ENCODE measurements at regions not wholly inside any gene's neighbourhood (a gene's known extent, or its start where the extent isn't known, plus 50 kb on each side); places are given as distances from the start of the nearest gene placed in this dataset.
"Not testable (repeated sequence)": the region's sequence is repeated elsewhere in the genome, so short reads cannot be mapped to it uniquely, and the experiment has no call there.

DNA sequence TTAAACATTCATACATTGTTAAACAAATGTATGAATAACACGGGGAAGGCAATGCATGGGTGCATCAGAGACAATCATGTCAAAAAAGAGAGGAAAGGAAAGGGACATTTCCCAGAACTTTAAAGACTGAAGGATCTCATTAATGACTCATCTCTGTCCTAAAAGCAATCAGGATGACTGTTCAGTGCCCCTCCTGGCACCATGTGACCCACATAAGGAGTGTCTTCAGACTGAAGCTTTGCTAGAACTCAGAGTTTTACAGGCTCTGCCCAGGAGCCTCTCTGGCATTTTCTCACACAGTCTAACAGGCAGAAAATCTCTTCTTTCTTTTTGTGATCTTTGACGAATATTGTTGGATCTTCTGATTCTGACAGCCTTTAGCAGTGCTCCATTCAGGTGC, 315.3 kb downstream of the OTUD1 start:
- no peak for DNase-seq (ENCODE audit: low read depth)

- no peak for DNase-seq (ENCODE audit: low read depth)
These were observed 316.1 kb downstream of the OTUD1 start for GRCh38 chr10:23754941-23755340.

DNA sequence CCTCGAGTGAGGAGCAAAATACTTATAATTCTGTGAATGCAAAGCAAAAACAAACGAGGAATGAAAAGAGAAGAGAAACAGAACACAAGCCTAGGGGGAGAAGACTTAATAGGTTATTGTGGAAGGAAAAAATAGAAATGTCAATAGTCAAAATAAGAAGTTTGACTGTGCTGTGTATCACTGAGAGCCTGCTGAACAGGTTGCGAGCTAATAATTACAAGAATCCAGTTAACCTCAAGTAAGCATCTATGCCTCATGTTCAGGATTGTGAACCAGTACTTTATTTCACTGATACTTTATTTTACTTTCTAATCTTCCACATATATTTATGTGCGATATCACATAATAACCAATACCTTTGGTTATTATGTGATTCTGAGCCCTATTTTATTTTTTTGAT, 316.7 kb downstream of the OTUD1 start:
- no peak for DNase-seq (ENCODE audit: low read depth)

- no peak for DNase-seq (ENCODE audit: low read depth)
These were observed 329.4 kb downstream of the OTUD1 start for GRCh38 chr10:23768281-23768680.

GRCh38 chr10:23777153-23777552, 338.3 kb downstream of the OTUD1 start:
- no peak for DNase-seq (ENCODE audit: low read depth)

DNA sequence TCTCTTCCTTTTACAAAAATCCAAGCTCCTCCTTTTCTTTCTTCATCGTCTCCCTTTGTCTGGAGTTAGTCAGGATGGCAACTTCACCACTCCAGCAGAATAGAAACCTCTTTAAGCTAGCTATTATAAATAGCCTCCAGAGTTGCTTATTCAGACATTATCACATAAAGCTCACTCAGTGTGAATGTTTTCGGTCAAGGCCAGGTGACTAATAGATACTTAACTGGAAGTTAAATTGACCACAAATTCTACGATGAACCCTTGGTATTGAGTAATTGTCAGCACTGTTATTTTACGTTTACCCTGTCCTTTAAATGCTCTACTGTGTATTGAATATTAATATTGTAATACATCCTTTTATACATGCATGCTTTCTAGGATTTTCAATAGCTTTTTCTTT, 340.4 kb downstream of the OTUD1 start:
- no peak for DNase-seq (ENCODE audit: low read depth)

- DNase-seq (ENCODE audit: low read depth), result no peak
These were observed 341.5 kb downstream of the OTUD1 start for GRCh38 chr10:23780331-23780730.

- no peak for DNase-seq (ENCODE audit: low read depth)
These were observed 347.7 kb downstream of the OTUD1 start for GRCh38 chr10:23786594-23786993.

- DNase-seq (ENCODE audit: low read depth), result no peak
These were observed 354.7 kb downstream of the OTUD1 start for GRCh38 chr10:23793577-23793976.

- not testable (repeated sequence) for DNase-seq (ENCODE audit: low read depth)
These were observed 358.6 kb downstream of the OTUD1 start for GRCh38 chr10:23797452-23797851.

DNA sequence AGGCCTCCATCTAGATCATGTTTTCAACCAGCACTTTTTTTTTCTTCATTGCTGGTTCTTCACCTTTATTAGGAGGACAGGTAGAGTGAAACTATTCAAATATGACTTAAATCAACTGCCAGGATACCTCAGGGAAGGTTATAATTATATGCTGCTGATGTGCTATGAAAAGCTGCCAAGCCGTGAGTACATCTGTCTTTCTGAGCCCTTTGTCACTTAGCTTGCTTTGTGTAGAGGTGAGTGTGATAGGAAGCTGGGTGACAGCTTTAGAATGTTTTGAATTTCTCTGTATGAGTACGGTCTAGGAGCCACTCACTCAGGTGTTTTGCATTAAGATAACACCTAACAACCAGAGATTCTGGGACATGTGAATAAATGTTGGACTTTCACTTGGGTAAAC, 365.2 kb downstream of the OTUD1 start:
- no peak for DNase-seq (ENCODE audit: low read depth)

DNA sequence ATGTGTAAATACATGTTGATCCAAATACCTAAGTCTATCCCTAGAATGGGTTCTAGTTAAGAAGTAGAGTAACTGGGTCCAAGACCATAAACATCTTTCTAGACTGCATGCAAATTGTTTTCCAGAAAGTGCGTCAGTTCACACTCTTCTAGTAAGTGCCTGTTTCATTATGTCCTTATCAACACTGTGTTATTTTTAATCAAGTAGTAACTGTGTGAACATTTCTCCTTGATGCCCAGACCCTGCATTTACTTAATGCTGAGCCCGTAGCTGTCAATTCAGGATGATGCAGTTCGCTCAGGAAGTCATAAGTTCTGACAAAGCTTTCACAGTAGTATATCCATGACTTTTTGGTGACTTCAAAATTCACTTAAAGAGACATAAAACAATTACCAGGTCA, 374.8 kb downstream of the OTUD1 start:
- no peak for DNase-seq (ENCODE audit: low read depth)

GRCh38 chr10:23818484-23818883, 379.6 kb downstream of the OTUD1 start:
- DNase-seq (ENCODE audit: low read depth), result no peak

- no peak for DNase-seq (ENCODE audit: low read depth)
These were observed 381.9 kb downstream of the OTUD1 start for GRCh38 chr10:23820792-23821191.

- DNase-seq (ENCODE audit: low read depth), result no peak
These were observed 384.1 kb upstream of the KIAA1217 start for GRCh38 chr10:23824822-23825221.

- peak; percentile 13 for DNase-seq (ENCODE audit: low read depth)
These were observed 382.5 kb upstream of the KIAA1217 start for GRCh38 chr10:23826421-23826820.

DNA sequence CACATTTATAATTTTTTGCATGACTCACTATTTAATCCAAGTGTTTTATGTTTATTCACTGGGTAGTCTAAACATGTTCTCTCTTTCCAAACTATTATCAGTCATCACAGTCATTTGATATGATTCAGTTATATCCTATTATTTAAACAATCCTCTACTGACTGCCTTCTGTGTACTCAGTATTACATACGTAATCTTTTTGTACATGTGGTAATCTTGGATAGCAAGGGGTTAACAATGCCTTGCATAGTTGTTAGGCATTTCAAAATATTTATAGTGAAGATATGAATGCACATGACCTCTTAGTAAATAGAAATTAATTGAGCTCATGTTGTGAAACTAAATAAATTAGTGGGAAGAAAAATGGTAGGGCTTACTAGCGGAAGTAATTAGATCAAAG, 379.4 kb upstream of the KIAA1217 start:
- DNase-seq (ENCODE audit: low read depth), result no peak

- no peak for DNase-seq (ENCODE audit: low read depth)
These were observed 374.8 kb upstream of the KIAA1217 start for GRCh38 chr10:23834091-23834490.

GRCh38 chr10:23850631-23851030, 358.3 kb upstream of the KIAA1217 start:
- no peak for DNase-seq (ENCODE audit: low read depth)

DNA sequence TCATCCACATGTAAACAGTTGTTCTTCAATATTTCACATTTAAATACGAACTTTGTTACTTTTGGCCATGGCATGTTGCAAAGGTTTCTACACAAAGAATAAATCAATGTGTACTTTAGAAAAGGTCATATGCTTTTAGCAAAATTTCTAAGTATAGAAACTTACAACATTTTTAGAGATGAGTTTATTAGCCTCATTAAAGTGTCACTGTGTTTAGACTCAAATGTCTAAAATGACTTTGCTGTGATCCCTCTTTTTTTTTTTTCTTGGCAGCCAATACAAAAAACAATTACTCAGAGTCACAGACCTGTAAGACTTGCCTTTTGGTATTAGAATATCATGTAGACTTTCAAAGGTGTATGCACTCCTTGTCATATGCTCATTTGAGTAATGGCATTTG, 349.3 kb upstream of the KIAA1217 start:
- no peak for DNase-seq (ENCODE audit: low read depth)

- no peak for DNase-seq (ENCODE audit: low read depth)
These were observed 344.2 kb upstream of the KIAA1217 start for GRCh38 chr10:23864631-23865147.

GRCh38 chr10:23866985-23867384, 342.0 kb upstream of the KIAA1217 start:
- not testable (repeated sequence) for DNase-seq (ENCODE audit: low read depth)

GRCh38 chr10:23868121-23868520, 340.8 kb upstream of the KIAA1217 start:
- DNase-seq (ENCODE audit: low read depth), result no peak

- no peak for DNase-seq (ENCODE audit: low read depth)
These were observed 339.4 kb upstream of the KIAA1217 start for GRCh38 chr10:23869548-23869947.

DNA sequence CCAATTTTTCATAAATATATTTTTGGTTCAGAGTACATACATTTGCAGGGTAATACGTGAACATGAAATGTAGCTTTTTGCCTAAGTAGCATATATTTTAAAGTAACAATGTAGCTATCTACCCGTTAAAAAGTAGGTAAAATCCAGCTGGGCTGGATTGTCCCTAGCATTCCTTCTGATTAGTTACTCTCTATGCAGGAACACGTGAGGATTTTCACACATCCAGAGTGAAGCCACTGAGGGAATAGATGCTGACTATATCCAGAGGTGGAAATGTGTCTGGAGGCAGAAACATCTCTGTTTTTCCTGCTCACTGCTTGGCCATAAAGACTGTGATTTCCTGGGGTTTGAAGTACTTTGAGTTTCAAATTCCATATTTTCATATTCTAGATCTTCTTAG, 338.9 kb upstream of the KIAA1217 start:
- DNase-seq (ENCODE audit: low read depth), result no peak
